Duodenal mucosa (tissue), 2 donors: ENCODE measurements at regions not wholly inside any gene's neighbourhood (a gene's known extent, or its start where the extent isn't known, plus 50 kb on each side); places are given as distances from the start of the nearest gene placed in this dataset.
"Not testable (repeated sequence)": the region's sequence is repeated elsewhere in the genome, so short reads cannot be mapped to it uniquely, and the experiment has no call there.

Source experiments
- H3K27ac ChIP-seq: one replicate; pipeline ENCODE4 v1.7.0; 2013; ENCODE audit warnings: low read depth, low read length
- H3K27me3 ChIP-seq, 2 donors: one replicate each; pipeline ENCODE4 v1.7.0; 2013; ENCODE audit warnings: low read length in 2 of 2, control low read depth in 1 of 2; ENCODE audit not compliant: insufficient read depth in 2 of 2, control insufficient read depth in 1 of 2
- H3K36me3 ChIP-seq, 2 donors: one replicate each; pipeline ENCODE4 v1.7.0; 2013; ENCODE audit warnings: low read length in 2 of 2, control low read depth in 1 of 2; ENCODE audit not compliant: insufficient read depth in 2 of 2, control insufficient read depth in 1 of 2
- H3K4me1 ChIP-seq, 2 donors: one replicate each; pipeline ENCODE4 v1.7.0; 2013; ENCODE audit warnings: low read length in 2 of 2, control low read depth in 1 of 2; ENCODE audit not compliant: insufficient read depth in 2 of 2, control insufficient read depth in 1 of 2
- H3K4me3 ChIP-seq, 2 donors: one replicate each; pipeline ENCODE4 v1.7.0; 2013; ENCODE audit warnings: low read length in 2 of 2, low read depth in 1 of 2
- H3K9ac ChIP-seq, 2 donors: one replicate each; pipeline ENCODE4 v1.7.0; 2013; ENCODE audit warnings: low read length in 2 of 2, low read depth in 1 of 2
- H3K9me3 ChIP-seq, 2 donors: one replicate each; pipeline ENCODE4 v1.7.0; 2013; ENCODE audit warnings: low read length in 2 of 2, control low read depth in 1 of 2; ENCODE audit not compliant: control insufficient read depth in 1 of 2

GRCh38 chr2:204370172-204370718, 175.0 kb upstream of the PARD3B start:
- Histone ChIP-seq H3K4me3 (no peak overlapping the region), H3K9ac (no peak overlapping the region), H3K27ac (no peak overlapping the region), H3K9me3 (no peaks in the 10 kb centered on the region), H3K36me3 (no peaks in the 10 kb centered on the region), H3K4me1 (no peaks in the 10 kb centered on the region), H3K27me3 (no peaks in the 10 kb centered on the region)

GRCh38 chr2:204373942-204374341, 171.3 kb upstream of the PARD3B start:
- Histone ChIP-seq H3K27ac (no peak overlapping the region), H3K27me3 (no peaks in the 10 kb centered on the region), H3K36me3 (no peaks in the 10 kb centered on the region), H3K4me3 (no peak overlapping the region), H3K9ac (no peak overlapping the region), H3K4me1 (no peaks in the 10 kb centered on the region), H3K9me3 (no peaks in the 10 kb centered on the region)

- no peaks in the 10 kb centered on the region for H3K36me3 ChIP-seq
- H3K9ac ChIP-seq, result no peak overlapping the region
- H3K27ac ChIP-seq, result no peak overlapping the region
- no peaks in the 10 kb centered on the region for H3K4me1 ChIP-seq
- H3K4me3 ChIP-seq, result no peak overlapping the region
- H3K27me3 ChIP-seq, result no peaks in the 10 kb centered on the region
- H3K9me3 ChIP-seq, result no peaks in the 10 kb centered on the region
Measured at GRCh38 chr2:204380141-204380881, 165.0 kb upstream of the PARD3B start.

GRCh38 chr2:204386668-204387067, 158.6 kb upstream of the PARD3B start:
- Histone ChIP-seq H3K27ac (no peak overlapping the region), H3K36me3 (no peaks in the 10 kb centered on the region)

GRCh38 chr2:204389120-204389519, 156.2 kb upstream of the PARD3B start:
- H3K4me3 ChIP-seq, result no peak overlapping the region

More at GRCh38 chr2:204386668-204387067, 158.6 kb upstream of the PARD3B start:
- H3K27me3 ChIP-seq, result no peaks in the 10 kb centered on the region
- no peak overlapping the region for H3K9ac ChIP-seq
- no peaks in the 10 kb centered on the region for H3K4me1 ChIP-seq
- no peaks in the 10 kb centered on the region for H3K9me3 ChIP-seq
- H3K4me3 ChIP-seq, result no peak overlapping the region

GRCh38 chr2:204389856-204390255, 155.4 kb upstream of the PARD3B start:
- no peak overlapping the region for H3K4me3 ChIP-seq
- no peaks in the 10 kb centered on the region for H3K9me3 ChIP-seq
- no peak overlapping the region for H3K9ac ChIP-seq
- H3K27me3 ChIP-seq, result no peaks in the 10 kb centered on the region
- no peaks in the 10 kb centered on the region for H3K4me1 ChIP-seq
- no peak overlapping the region for H3K27ac ChIP-seq
- H3K36me3 ChIP-seq, result no peaks in the 10 kb centered on the region

More at GRCh38 chr2:204389120-204389519, 156.2 kb upstream of the PARD3B start:
- no peak overlapping the region for H3K9ac ChIP-seq
- no peaks in the 10 kb centered on the region for H3K36me3 ChIP-seq
- H3K9me3 ChIP-seq, result no peaks in the 10 kb centered on the region
- no peaks in the 10 kb centered on the region for H3K27me3 ChIP-seq
- no peak overlapping the region for H3K27ac ChIP-seq
- H3K4me1 ChIP-seq, result no peaks in the 10 kb centered on the region

GRCh38 chr2:204395539-204395938, 149.7 kb upstream of the PARD3B start:
- H3K9me3 ChIP-seq, result no peaks in the 10 kb centered on the region
- H3K36me3 ChIP-seq, result no peaks in the 10 kb centered on the region
- H3K27ac ChIP-seq, result no peak overlapping the region
- H3K9ac ChIP-seq, result no peak overlapping the region
- H3K4me1 ChIP-seq, result no peaks in the 10 kb centered on the region
- H3K27me3 ChIP-seq, result no peaks in the 10 kb centered on the region
- H3K4me3 ChIP-seq, result no peak overlapping the region

- Histone ChIP-seq H3K4me3 (no peak overlapping the region), H3K27me3 (no peaks in the 10 kb centered on the region), H3K27ac (no peak overlapping the region), H3K9me3 (no peaks in the 10 kb centered on the region), H3K9ac (no peak overlapping the region), H3K4me1 (no peaks in the 10 kb centered on the region), H3K36me3 (no peaks in the 10 kb centered on the region)
Measured at GRCh38 chr2:204401114-204401513, 144.2 kb upstream of the PARD3B start.

- Histone ChIP-seq H3K27ac (no peak overlapping the region), H3K27me3 (no peaks in the 10 kb centered on the region), H3K36me3 (no peaks in the 10 kb centered on the region), H3K4me3 (no peak overlapping the region), H3K9me3 (no peaks in the 10 kb centered on the region), H3K4me1 (no peaks in the 10 kb centered on the region), H3K9ac (no peak overlapping the region)
Measured at GRCh38 chr2:204407204-204408014, 137.9 kb upstream of the PARD3B start.

GRCh38 chr2:204412782-204413181, 132.5 kb upstream of the PARD3B start:
- not testable (repeated sequence) for H3K36me3 ChIP-seq, H3K9ac ChIP-seq, H3K4me3 ChIP-seq, H3K27ac ChIP-seq, H3K27me3 ChIP-seq, H3K4me1 ChIP-seq
- peaks cover 2 to 12% of the 10 kb centered on the region in 2 donors for H3K9me3 ChIP-seq
